GM19025 (cell line): ENCODE measurements at regions not wholly inside any gene's neighbourhood (a gene's known extent, or its start where the extent isn't known, plus 50 kb on each side); places are given as distances from the start of the nearest gene placed in this dataset.
A peak's percentile ranks its signal among the peaks of the same experiment; 100 is the strongest.

Source experiments
- ATAC-seq: cut with Tn5 transposase; IDR thresholded peaks from one replicate; pipeline ENCODE4 v1.9.1; 2021; ENCODE audit warnings: mild to moderate bottlenecking, low read depth, moderate library complexity; ENCODE audit not compliant: unreplicated experiment

- ATAC-seq = no peak
These were observed 248.1 kb upstream of the RAB4A start for GRCh38 chr1:229022595-229023333.

- no peak for ATAC-seq
These were observed 247.1 kb upstream of the RAB4A start for GRCh38 chr1:229023651-229024300.

GRCh38 chr1:229024528-229025130, 246.3 kb upstream of the RAB4A start:
- ATAC-seq = no peak

GRCh38 chr1:229025576-229025975, 245.3 kb upstream of the RAB4A start:
- no peak for ATAC-seq

GRCh38 chr1:229027158-229027557, 243.8 kb upstream of the RAB4A start:
- ATAC-seq = no peak

- no peak for ATAC-seq
These were observed 243.2 kb upstream of the RAB4A start for GRCh38 chr1:229027622-229028182.

GRCh38 chr1:229028544-229028943, 242.4 kb upstream of the RAB4A start:
- ATAC-seq = no peak

GRCh38 chr1:229028987-229029878, 241.7 kb upstream of the RAB4A start:
- ATAC-seq = no peak

GRCh38 chr1:229029879-229030235, 241.1 kb upstream of the RAB4A start:
- ATAC-seq = no peak

- ATAC-seq = no peak
These were observed 240.3 kb upstream of the RAB4A start for GRCh38 chr1:229030630-229031029.

- ATAC-seq = no peak
These were observed 239.8 kb upstream of the RAB4A start for GRCh38 chr1:229031061-229031460.

- ATAC-seq = no peak
These were observed 239.2 kb upstream of the RAB4A start for GRCh38 chr1:229031481-229032341.

- ATAC-seq = no peak
These were observed 238.5 kb upstream of the RAB4A start for GRCh38 chr1:229032375-229032774.

GRCh38 chr1:229033480-229033879, 237.4 kb upstream of the RAB4A start:
- no peak for ATAC-seq

- ATAC-seq = no peak
These were observed 236.6 kb upstream of the RAB4A start for GRCh38 chr1:229034342-229034741.

GRCh38 chr1:229035054-229035747, 235.7 kb upstream of the RAB4A start:
- peak; percentile 74 for ATAC-seq

GRCh38 chr1:229035748-229036082, 235.2 kb upstream of the RAB4A start:
- no peak for ATAC-seq

- ATAC-seq = no peak
These were observed 233.0 kb upstream of the RAB4A start for GRCh38 chr1:229037806-229038405.
